GM21423 (cell line): ENCODE measurements at regions not wholly inside any gene's neighbourhood (a gene's known extent, or its start where the extent isn't known, plus 50 kb on each side); places are given as distances from the start of the nearest gene placed in this dataset.
"Not testable (repeated sequence)": the region's sequence is repeated elsewhere in the genome, so short reads cannot be mapped to it uniquely, and the experiment has no call there.

Source experiments
- ATAC-seq: cut with Tn5 transposase; IDR thresholded peaks from one replicate; pipeline ENCODE4 v1.9.1; 2021; ENCODE audit warnings: mild to moderate bottlenecking, moderate library complexity; ENCODE audit not compliant: unreplicated experiment

- ATAC-seq, result peak; percentile 45
Measured at GRCh38 chr9:42430674-42431615, 247.5 kb downstream of the SPATA31A6 start.

- peak; percentile 12 for ATAC-seq
Measured at GRCh38 chr9:42431616-42432010, 248.2 kb downstream of the SPATA31A6 start.

DNA sequence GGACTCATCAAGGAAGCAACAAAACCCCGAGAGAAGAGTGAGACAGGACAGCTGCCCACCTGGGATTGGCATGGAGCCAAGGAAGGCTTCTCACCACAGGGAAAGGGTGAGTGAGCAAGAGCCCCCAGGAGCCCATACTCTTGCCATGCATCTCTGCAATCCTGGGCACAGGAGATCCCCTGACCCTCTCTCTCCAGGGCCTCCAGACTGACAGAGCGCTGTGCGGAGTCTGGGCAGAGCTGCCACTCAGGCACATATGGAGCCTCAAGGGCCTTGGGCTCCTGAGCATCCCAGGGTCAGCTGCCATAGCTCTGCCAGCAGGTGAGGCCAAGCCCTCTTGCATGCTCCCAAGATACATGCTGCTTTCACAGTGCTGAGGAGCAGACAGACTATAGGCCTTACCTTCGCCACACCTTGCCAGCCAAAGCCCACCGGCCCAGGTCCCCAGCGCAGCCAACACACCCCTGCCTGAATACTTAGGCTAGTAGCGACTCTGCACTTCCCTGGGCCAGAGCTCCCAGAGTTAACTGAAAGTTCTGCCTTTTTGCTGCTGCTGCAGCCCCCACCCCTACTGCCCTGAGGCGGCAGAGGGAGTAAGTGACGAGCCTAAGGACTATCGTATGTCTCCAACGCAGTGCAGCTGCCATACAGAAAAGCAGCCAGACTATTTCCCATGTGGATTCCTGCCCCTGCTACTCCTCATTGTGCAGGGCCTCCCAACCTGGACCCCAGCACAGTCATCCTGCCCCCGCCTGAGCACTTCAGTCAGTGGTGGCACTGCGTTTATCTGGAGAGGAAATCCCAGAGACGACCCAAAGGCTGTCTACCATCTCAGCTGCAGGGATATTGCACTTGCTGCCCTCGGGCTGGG, 251.6 kb downstream of the SPATA31A6 start:
- ATAC-seq, result not testable (repeated sequence)

- ATAC-seq, result not testable (repeated sequence)
Measured at GRCh38 chr9:42435715-42436342, 252.4 kb downstream of the SPATA31A6 start.

- not testable (repeated sequence) for ATAC-seq
Measured at GRCh38 chr9:42437057-42437759, 253.7 kb downstream of the SPATA31A6 start.

- not testable (repeated sequence) for ATAC-seq
Measured at GRCh38 chr9:42442680-42443079, 259.2 kb downstream of the SPATA31A6 start.

GRCh38 chr9:42443414-42443813, 260.0 kb downstream of the SPATA31A6 start:
- peak; percentile 93 for ATAC-seq

- ATAC-seq, result not testable (repeated sequence)
Measured at GRCh38 chr9:42461436-42461835, 278.0 kb downstream of the SPATA31A6 start.

GRCh38 chr9:42461863-42462262, 278.4 kb downstream of the SPATA31A6 start:
- not testable (repeated sequence) for ATAC-seq

- not testable (repeated sequence) for ATAC-seq
Measured at GRCh38 chr9:42463981-42464380, 280.5 kb downstream of the SPATA31A6 start.

GRCh38 chr9:42470577-42470976, 287.1 kb downstream of the SPATA31A6 start:
- not testable (repeated sequence) for ATAC-seq

DNA sequence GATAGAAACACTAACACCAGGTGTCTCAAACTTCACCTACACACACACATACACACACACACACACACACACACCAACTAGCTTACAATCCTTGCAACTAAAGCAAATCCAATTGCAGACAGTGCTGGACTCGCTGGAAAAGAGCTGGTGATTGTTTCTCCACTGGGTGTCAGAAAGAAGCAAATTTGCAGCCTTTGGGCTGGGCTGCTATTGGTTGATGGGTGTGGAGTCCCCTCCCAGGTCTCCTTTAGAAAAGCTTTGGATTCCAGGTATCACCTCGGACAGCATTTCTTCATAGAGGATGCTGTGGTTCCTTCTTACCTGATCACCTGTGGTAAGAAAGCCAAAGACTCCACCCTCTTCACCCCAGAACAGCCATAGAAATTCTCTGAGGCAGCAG, 307.5 kb downstream of the SPATA31A6 start:
- ATAC-seq, result not testable (repeated sequence)

DNA sequence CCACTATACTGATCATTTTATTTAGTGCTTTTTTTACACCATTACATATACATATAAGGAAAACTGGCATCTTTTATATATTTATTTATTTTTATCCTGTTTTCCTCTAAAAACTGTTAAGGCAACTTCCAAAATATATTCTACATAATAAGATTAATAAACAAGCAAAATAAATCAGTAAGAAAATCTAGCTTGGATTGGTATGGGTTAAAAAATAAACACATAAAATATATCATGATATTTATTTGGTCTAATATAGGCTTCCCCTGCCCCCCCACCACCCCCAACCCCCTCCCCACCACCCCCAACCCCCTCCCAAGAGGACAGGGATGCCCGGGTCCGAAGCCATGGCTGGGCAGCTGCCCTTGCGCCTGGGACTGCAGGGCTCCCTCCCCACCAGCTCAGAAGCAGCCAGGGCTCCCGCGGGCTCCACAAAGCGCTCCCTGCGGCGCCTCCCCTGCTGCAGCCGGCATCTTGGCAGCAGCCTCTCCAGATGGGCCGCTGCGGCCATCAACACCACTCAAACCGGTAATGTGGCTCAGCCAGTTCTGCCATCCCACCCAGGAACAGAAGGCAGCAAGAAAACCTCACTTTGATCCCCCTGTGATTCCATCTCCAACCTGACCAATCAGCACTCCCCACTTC, 319.3 kb downstream of the SPATA31A6 start:
- ATAC-seq, result not testable (repeated sequence)

- ATAC-seq, result not testable (repeated sequence)
Measured at GRCh38 chr9:42508111-42508510, 324.7 kb downstream of the SPATA31A6 start.

GRCh38 chr9:42513535-42513934, 330.1 kb downstream of the SPATA31A6 start:
- not testable (repeated sequence) for ATAC-seq

- ATAC-seq, result not testable (repeated sequence)
Measured at GRCh38 chr9:42534325-42534983, 351.0 kb downstream of the SPATA31A6 start.

DNA sequence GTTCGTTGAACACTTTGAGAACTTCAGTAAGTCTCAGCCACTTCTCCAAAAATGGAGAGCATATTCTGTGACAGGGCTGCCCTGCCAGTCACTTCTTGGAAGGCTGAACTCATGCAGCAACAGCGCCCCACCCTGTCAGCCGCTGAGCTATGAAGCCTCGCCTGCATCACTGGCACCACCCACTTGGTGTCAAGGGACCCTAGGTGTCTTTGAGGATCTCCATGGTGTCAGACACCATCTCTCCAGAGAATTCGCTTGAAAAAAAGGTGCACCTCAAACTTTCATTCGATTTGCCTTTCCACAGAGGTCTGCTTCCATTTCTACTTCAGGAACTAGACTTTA, 351.5 kb downstream of the SPATA31A6 start:
- ATAC-seq, result peak; percentile 63

DNA sequence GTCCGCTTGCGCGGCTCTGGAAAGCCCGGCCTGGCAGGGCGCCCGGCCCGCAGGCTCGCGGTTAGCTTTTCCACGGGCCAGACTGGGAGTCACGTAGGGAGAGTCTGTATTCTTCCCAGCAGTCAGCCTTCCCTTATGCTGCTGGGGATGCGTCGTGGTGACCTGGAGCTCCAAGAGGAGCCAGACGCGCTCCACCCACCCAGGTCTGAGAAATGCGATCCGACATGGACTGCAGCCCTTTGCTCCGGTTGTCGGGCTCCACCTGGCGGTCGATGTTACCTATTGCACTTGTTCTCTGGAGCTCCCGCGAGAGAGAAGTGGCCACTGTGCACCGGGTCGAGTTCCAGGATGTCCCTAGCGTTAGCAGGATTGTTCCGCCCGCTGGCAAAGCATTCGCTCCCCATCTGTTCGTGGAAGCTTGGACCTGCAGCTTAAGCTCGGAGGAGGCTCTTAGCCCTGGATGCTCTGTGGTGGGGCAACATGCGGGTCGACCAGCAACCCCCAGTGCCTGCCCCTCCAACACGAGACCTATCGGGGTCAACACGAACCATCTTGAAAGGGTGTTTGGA, 367.4 kb downstream of the SPATA31A6 start:
- ATAC-seq, result peak; percentile 74

- not testable (repeated sequence) for ATAC-seq
Measured at GRCh38 chr9:42568530-42568929, 385.1 kb downstream of the SPATA31A6 start.
